GM23338 (cell line): ENCODE measurements at regions not wholly inside any gene's neighbourhood (a gene's known extent, or its start where the extent isn't known, plus 50 kb on each side); places are given as distances from the start of the nearest gene placed in this dataset.

Experiments
- EZH2 ChIP-seq: fragments of 200-600 bp; sonication (generic); IDR thresholded peaks from one replicate; pipeline ENCODE4 v1.8.0; 2017; ENCODE audit warnings: antibody characterized with exemption, mild to moderate bottlenecking, low read depth; ENCODE audit not compliant: unreplicated experiment
- EZH2phosphoT487 ChIP-seq: fragments of 200-600 bp; sonication (generic); IDR thresholded peaks from one replicate; pipeline ENCODE4 v1.8.1; 2018; ENCODE audit warnings: antibody characterized with exemption; ENCODE audit not compliant: unreplicated experiment
- JUNB ChIP-seq: IDR thresholded peaks from one replicate; pipeline ENCODE4 v1.6.1; 2016; ENCODE audit warnings: antibody characterized with exemption; ENCODE audit not compliant: unreplicated experiment
- TF ChIP-seq, protein P1 (sequence below), 2 experiments: fragments of 200-600 bp in 1 of 2; sonication (generic) in 1 of 2; conservative IDR thresholded peaks; 2 replicates each; pipeline versions ENCODE4 v1.5.1 to v1.6.1; 2016 to 2017; ENCODE audit warnings: antibody characterized with exemption in 2 of 2, low read depth in 2 of 2, mild to moderate bottlenecking in 2 of 2, moderate library complexity in 1 of 2

DNA sequence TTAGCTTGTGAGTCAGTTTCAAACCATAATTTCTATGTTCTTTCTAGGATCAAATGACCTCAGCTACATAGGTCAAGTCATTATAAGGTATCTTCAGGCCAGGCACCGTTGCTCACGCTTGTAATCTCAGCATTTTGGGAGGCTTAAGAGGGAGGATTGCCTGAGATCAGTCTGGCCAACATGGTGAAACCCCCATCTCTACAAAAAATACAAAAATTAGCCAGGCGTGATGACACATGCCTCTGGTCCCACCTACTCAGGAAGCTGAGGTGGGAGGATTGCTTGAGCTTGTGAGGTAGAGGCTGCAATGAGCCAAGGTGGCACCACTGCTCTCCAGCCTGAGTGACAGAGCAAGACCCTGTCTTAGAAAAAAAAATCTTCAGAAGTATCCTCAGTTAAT lies 362.3 kb downstream of the GATA3 start:
- TF ChIP-seq, protein P1, sequence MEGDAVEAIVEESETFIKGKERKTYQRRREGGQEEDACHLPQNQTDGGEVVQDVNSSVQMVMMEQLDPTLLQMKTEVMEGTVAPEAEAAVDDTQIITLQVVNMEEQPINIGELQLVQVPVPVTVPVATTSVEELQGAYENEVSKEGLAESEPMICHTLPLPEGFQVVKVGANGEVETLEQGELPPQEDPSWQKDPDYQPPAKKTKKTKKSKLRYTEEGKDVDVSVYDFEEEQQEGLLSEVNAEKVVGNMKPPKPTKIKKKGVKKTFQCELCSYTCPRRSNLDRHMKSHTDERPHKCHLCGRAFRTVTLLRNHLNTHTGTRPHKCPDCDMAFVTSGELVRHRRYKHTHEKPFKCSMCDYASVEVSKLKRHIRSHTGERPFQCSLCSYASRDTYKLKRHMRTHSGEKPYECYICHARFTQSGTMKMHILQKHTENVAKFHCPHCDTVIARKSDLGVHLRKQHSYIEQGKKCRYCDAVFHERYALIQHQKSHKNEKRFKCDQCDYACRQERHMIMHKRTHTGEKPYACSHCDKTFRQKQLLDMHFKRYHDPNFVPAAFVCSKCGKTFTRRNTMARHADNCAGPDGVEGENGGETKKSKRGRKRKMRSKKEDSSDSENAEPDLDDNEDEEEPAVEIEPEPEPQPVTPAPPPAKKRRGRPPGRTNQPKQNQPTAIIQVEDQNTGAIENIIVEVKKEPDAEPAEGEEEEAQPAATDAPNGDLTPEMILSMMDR (conservative IDR thresholded peaks at IDR 0.05; ENCODE audit: low read depth in 2 of 2) = no peak
- TF ChIP-seq EZH2phosphoT487 (no peak), JUNB (no peak), EZH2 (no peak)
